ENCODE measurements at regions not wholly inside any gene's neighbourhood (a gene's known extent, or its start where the extent isn't known, plus 50 kb on each side); places are given as distances from the start of the nearest gene placed in this dataset.

- Histone ChIP-seq H3K27ac (ENCODE audit: insufficient read length, low read depth, low read length) (no peak overlapping the region), H4K91ac (ENCODE audit: insufficient read length, low read depth, low read length) (no peak overlapping the region), H3K23ac (ENCODE audit: insufficient read length, low read depth, low read length) (no peak overlapping the region), H2AFZ (ENCODE audit: low read length) (no peak overlapping the region), H3K14ac (ENCODE audit: insufficient read depth, low read length) (no peak overlapping the region), H2AK5ac (ENCODE audit: insufficient read length, low read length) (no peak overlapping the region), H3K4me2 (ENCODE audit: insufficient read depth, insufficient read length, low read length) (no peak overlapping the region), H2BK12ac (ENCODE audit: insufficient read length, low read depth, low read length) (no peak overlapping the region), H3K79me2 (ENCODE audit: insufficient read depth, low read length) (no peaks in the 10 kb centered on the region), H3K18ac (ENCODE audit: insufficient read length, low read depth, low read length) (no peak overlapping the region), H3K56ac (ENCODE audit: insufficient read length, low read depth, low read length) (no peak overlapping the region), H3K9me3 (ENCODE audit: control insufficient read depth, low read depth, low read length) (no peaks in the 10 kb centered on the region), H3K4me1 (ENCODE audit: insufficient read depth, low read length) (no peaks in the 10 kb centered on the region), H4K20me1 (ENCODE audit: control insufficient read depth, insufficient read depth, insufficient read length) (no peaks in the 10 kb centered on the region), H3K79me1 (ENCODE audit: insufficient read depth, low read depth, low read length, poor library complexity, severe bottlenecking) (no peaks in the 10 kb centered on the region), H3T11ph (ENCODE audit: low read length) (no peak overlapping the region), H3K27me3 (ENCODE audit: insufficient read depth, low read length) (no peaks in the 10 kb centered on the region), H2BK120ac (ENCODE audit: low read depth, low read length, poor library complexity, severe bottlenecking) (no peak overlapping the region), H2BK15ac (ENCODE audit: low read depth, low read length) (no peak overlapping the region), H3K4ac (ENCODE audit: low read depth, low read length) (no peak overlapping the region), H3K9ac (ENCODE audit: extremely low read depth, insufficient read length, low read length) (no peak overlapping the region), H4K8ac (replicated peaks; ENCODE audit: insufficient read length, low read depth, low read length) (no peak overlapping the region), H2BK20ac (ENCODE audit: low read depth, low read length, poor library complexity, severe bottlenecking) (no peak overlapping the region), H4K5ac (ENCODE audit: insufficient read length, low read depth, low read length) (no peak overlapping the region), H2BK5ac (ENCODE audit: insufficient read length, low read length) (no peak overlapping the region), H3K23me2 (ENCODE audit: insufficient read length, low read depth, low read length, poor library complexity, severe bottlenecking) (no peaks in the 10 kb centered on the region)
- no CpG with 5 or more reads among the region's 1 CpG for WGBS (ENCODE audit: extremely low coverage, insufficient read length, low lambda C conversion rate)
- H3K4me1 Mint-ChIP-seq: no peaks in the 10 kb centered on the region
- peaks cover 5 to 9% of the 10 kb centered on the region in 2 experiments for H3K9me3 Mint-ChIP-seq
- TF ChIP-seq CTCF (conservative IDR thresholded peaks at IDR 0.05): no peak
- peaks cover 0 to 15% (median 4%) of the 10 kb centered on the region in 3 experiments; a peak in 4 of 7 replicates for H3K36me3 Mint-ChIP-seq (ENCODE audit: insufficient read depth in 1 of 3, low read depth in 3 of 3)
- no peak overlapping the region for H3K27ac Mint-ChIP-seq
- no peaks in the 10 kb centered on the region for H3K27me3 Mint-ChIP-seq (ENCODE audit: low read depth)
- no peak for DNase-seq
- no peak overlapping the region for H3K4me3 Mint-ChIP-seq
Measured at GRCh38 chr9:8189881-8190280, 390.3 kb upstream of the DMAC1 start.

All from H9 (cell line).